Caco-2 (cell line): ENCODE measurements at regions not wholly inside any gene's neighbourhood (a gene's known extent, or its start where the extent isn't known, plus 50 kb on each side); places are given as distances from the start of the nearest gene placed in this dataset.

Experiments
- BruUV-seq: library from RNA; stranded (reverse); fragments of 400-500 nt; replicated peaks from 2 replicates; lab custom pipeline; 2021; lab: Mats Ljungman, UMichigan
- CTCF ChIA-PET: fragments of 300-600 bp; sonication (Branson Sonifier 250); formaldehyde crosslinking; loops from one replicate; lab custom pipeline; 2022; ENCODE audit warnings: antibody characterized with exemption; lab: Charles Lee
- POLR2A ChIA-PET: fragments of 300-600 bp; sonication (Branson Sonifier 250); formaldehyde crosslinking; loops from one replicate; lab custom pipeline; 2022; ENCODE audit warnings: antibody characterized with exemption; lab: Charles Lee
- DNase-seq, 2 experiments: peaks; one replicate each; pipeline versions ENCODE4 v3.0.0 to v3.0.0-alpha.2; 2020 to 2022
- H3K27me3 ChIP-seq: replicated peaks from 2 replicates; pipeline ENCODE4 v1.6.0; 2011; ENCODE audit warnings: low read length; ENCODE audit not compliant: control insufficient read depth, insufficient read depth
- H3K36me3 ChIP-seq: 2 replicates; pipeline ENCODE4 v1.5.1; 2011; ENCODE audit warnings: low read length; ENCODE audit not compliant: control insufficient read depth, insufficient read depth
- H3K4me1 ChIP-seq: fragments of 250-450 bp; sonication (Bioruptor Pico); 2 replicates; pipeline ENCODE4 v1.5.1; 2020; ENCODE audit warnings: mild to moderate bottlenecking
- H3K4me3 ChIP-seq: 2 replicates; pipeline ENCODE4 v1.5.1; 2011; ENCODE audit warnings: low read depth, mild to moderate bottlenecking, control low read depth, low read length
- H3K9me3 ChIP-seq: fragments of 250-450 bp; sonication (Bioruptor Pico); 2 replicates; pipeline ENCODE4 v1.5.1; 2020; ENCODE audit warnings: mild to moderate bottlenecking, moderate library complexity
- H3K27ac Mint-ChIP-seq: one replicate; pipeline ENCODE4 v1.8.0; 2022; ENCODE audit warnings: mixed read lengths; ENCODE audit not compliant: unreplicated experiment
- H3K27me3 Mint-ChIP-seq: one replicate; pipeline ENCODE4 v1.8.0; 2022; ENCODE audit warnings: mixed read lengths; ENCODE audit not compliant: insufficient read depth, unreplicated experiment
- H3K36me3 Mint-ChIP-seq: one replicate; pipeline ENCODE4 v1.8.0; 2022; ENCODE audit warnings: mild to moderate bottlenecking, mixed read lengths; ENCODE audit not compliant: insufficient read depth, unreplicated experiment
- H3K4me1 Mint-ChIP-seq: one replicate; pipeline ENCODE4 v1.8.0; 2022; ENCODE audit warnings: low read depth, mixed read lengths; ENCODE audit not compliant: unreplicated experiment
- H3K4me3 Mint-ChIP-seq: one replicate; pipeline ENCODE4 v1.8.0; 2022; ENCODE audit warnings: mild to moderate bottlenecking, moderate library complexity, mixed read lengths; ENCODE audit not compliant: unreplicated experiment
- H3K9me3 Mint-ChIP-seq: one replicate; pipeline ENCODE4 v1.8.0; 2022; ENCODE audit warnings: mixed read lengths; ENCODE audit not compliant: unreplicated experiment
- intact Hi-C: fragments of 100-400 bp; cut with micrococcal nuclease; formaldehyde crosslinking; loops from one replicate; pipeline ENCODE4 v1.10.0; 2022; ENCODE audit not compliant: unreplicated experiment
- TF ChIP-seq, protein P1 (sequence below), 2 experiments: fragments of 200-600 bp in 1 of 2; IDR thresholded peaks; 1 replicate in 1 of 2; 2 replicates in 1 of 2; pipeline versions ENCODE4 v1.5.1 to v1.8.0; 2011 to 2022; ENCODE audit warnings: antibody characterized with exemption in 1 of 2, control low read depth in 1 of 2, inconsistent platforms in 1 of 2, low read depth in 1 of 2, low read length in 1 of 2, mild to moderate bottlenecking in 1 of 2, moderate library complexity in 1 of 2; ENCODE audit not compliant: insufficient read depth in 1 of 2, severe bottlenecking in 1 of 2, unreplicated experiment in 1 of 2

GRCh38 chr2:167863377-167863776, 384.0 kb downstream of the STK39 start:
- BruUV-seq: no TSS peak
- intact Hi-C loops: no loop called here

GRCh38 chr2:167862782-167863181, 384.6 kb downstream of the STK39 start:
- H3K4me1 Mint-ChIP-seq: no peaks in the 10 kb centered on the region
- BruUV-seq: no TSS peak
- no peak overlapping the region for H3K4me3 ChIP-seq

More at GRCh38 chr2:167863377-167863776, 384.0 kb downstream of the STK39 start:
- no peak for DNase-seq
- POLR2A ChIA-PET: no interaction called here
- H3K4me1 ChIP-seq: no peaks in the 10 kb centered on the region
- H3K4me3 ChIP-seq: no peak overlapping the region
- H3K36me3 ChIP-seq: no peaks in the 10 kb centered on the region
- Mint-ChIP-seq H3K36me3 (no peaks in the 10 kb centered on the region), H3K4me3 (no peak overlapping the region), H3K4me1 (no peaks in the 10 kb centered on the region), H3K27me3 (peaks cover 7% of the 10 kb centered on the region), H3K9me3 (peaks cover 14% of the 10 kb centered on the region), H3K27ac (no peak overlapping the region)
- H3K27me3 ChIP-seq: no peaks in the 10 kb centered on the region
- H3K9me3 ChIP-seq: no peaks in the 10 kb centered on the region
- CTCF ChIA-PET: no interaction called here
- TF ChIP-seq, protein P1, sequence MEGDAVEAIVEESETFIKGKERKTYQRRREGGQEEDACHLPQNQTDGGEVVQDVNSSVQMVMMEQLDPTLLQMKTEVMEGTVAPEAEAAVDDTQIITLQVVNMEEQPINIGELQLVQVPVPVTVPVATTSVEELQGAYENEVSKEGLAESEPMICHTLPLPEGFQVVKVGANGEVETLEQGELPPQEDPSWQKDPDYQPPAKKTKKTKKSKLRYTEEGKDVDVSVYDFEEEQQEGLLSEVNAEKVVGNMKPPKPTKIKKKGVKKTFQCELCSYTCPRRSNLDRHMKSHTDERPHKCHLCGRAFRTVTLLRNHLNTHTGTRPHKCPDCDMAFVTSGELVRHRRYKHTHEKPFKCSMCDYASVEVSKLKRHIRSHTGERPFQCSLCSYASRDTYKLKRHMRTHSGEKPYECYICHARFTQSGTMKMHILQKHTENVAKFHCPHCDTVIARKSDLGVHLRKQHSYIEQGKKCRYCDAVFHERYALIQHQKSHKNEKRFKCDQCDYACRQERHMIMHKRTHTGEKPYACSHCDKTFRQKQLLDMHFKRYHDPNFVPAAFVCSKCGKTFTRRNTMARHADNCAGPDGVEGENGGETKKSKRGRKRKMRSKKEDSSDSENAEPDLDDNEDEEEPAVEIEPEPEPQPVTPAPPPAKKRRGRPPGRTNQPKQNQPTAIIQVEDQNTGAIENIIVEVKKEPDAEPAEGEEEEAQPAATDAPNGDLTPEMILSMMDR (IDR thresholded peaks at IDR 0.05; ENCODE audit: insufficient read depth in 1 of 2, low read depth in 1 of 2, low read length in 1 of 2, severe bottlenecking in 1 of 2, unreplicated experiment in 1 of 2): no peak

DNA sequence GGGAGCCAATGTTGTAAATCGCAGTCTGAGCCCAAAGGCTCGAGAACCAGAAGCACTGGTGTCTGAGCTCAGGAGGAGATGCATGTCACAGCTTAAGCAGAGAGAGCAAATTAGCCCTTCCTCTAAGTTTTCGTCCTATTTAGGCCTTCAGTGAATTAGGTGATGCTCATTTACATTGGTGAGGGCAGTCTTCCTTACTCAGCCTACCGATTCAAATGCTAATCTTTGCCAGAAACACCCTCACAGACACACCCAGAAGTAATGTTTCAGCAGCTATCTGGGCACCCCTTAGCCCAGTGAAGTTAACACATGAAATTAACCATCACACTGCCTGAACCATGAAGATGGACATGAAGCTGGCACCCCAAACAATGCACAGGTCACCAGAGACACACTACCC, 385.1 kb downstream of the STK39 start:
- no peaks in the 10 kb centered on the region for H3K4me1 ChIP-seq
- CTCF ChIA-PET: no interaction called here
- peaks cover 7% of the 10 kb centered on the region for H3K27me3 Mint-ChIP-seq
- H3K9me3 ChIP-seq: no peaks in the 10 kb centered on the region
- H3K4me3 Mint-ChIP-seq: no peak overlapping the region
- no peak for DNase-seq
- no peak overlapping the region for H3K27ac Mint-ChIP-seq
- TF ChIP-seq, protein P1 (IDR thresholded peaks at IDR 0.05; ENCODE audit: insufficient read depth in 1 of 2, low read depth in 1 of 2, low read length in 1 of 2, severe bottlenecking in 1 of 2, unreplicated experiment in 1 of 2): no peak
- H3K27me3 ChIP-seq: no peaks in the 10 kb centered on the region
- no peak overlapping the region for H3K4me3 ChIP-seq
- H3K36me3 ChIP-seq: no peaks in the 10 kb centered on the region
- POLR2A ChIA-PET: no interaction called here
- intact Hi-C loops: no loop called here
- H3K36me3 Mint-ChIP-seq: no peaks in the 10 kb centered on the region
- BruUV-seq: no TSS peak
- peaks cover 14% of the 10 kb centered on the region for H3K9me3 Mint-ChIP-seq
- no peaks in the 10 kb centered on the region for H3K4me1 Mint-ChIP-seq

More at GRCh38 chr2:167862782-167863181, 384.6 kb downstream of the STK39 start:
- H3K9me3 ChIP-seq: no peaks in the 10 kb centered on the region
- Mint-ChIP-seq H3K4me3 (no peak overlapping the region), H3K27ac (no peak overlapping the region), H3K36me3 (no peaks in the 10 kb centered on the region), H3K9me3 (peaks cover 14% of the 10 kb centered on the region), H3K27me3 (peaks cover 7% of the 10 kb centered on the region)
- TF ChIP-seq, protein P1 (IDR thresholded peaks at IDR 0.05; ENCODE audit: insufficient read depth in 1 of 2, low read depth in 1 of 2, low read length in 1 of 2, severe bottlenecking in 1 of 2, unreplicated experiment in 1 of 2): no peak
- H3K36me3 ChIP-seq: no peaks in the 10 kb centered on the region
- no peak for DNase-seq
- CTCF ChIA-PET: no interaction called here
- POLR2A ChIA-PET: no interaction called here
- intact Hi-C loops: no loop called here
- no peaks in the 10 kb centered on the region for H3K4me1 ChIP-seq
- H3K27me3 ChIP-seq: no peaks in the 10 kb centered on the region
